ENCODE measurements at regions not wholly inside any gene's neighbourhood (a gene's known extent, or its start where the extent isn't known, plus 50 kb on each side); places are given as distances from the start of the nearest gene placed in this dataset.

- no peak for DNase-seq (ENCODE audit: low read depth, low spot score)
Observed at GRCh38 chr15:38695249-38696108, 130.9 kb upstream of the RASGRP1 start.

GRCh38 chr15:38696109-38696727 is 131.6 kb upstream of the RASGRP1 start:
- DNase-seq (ENCODE audit: low read depth, low spot score) = no peak

GRCh38 chr15:38696790-38697495 is 132.3 kb upstream of the RASGRP1 start:
- DNase-seq (ENCODE audit: low read depth, low spot score) = no peak

- DNase-seq (ENCODE audit: low read depth, low spot score) = no peak
Observed at GRCh38 chr15:38698254-38698653, 133.6 kb upstream of the RASGRP1 start.

- DNase-seq (ENCODE audit: low read depth, low spot score) = peak; percentile 34
Observed at GRCh38 chr15:38699633-38700230, 135.1 kb upstream of the RASGRP1 start.

- DNase-seq (ENCODE audit: low read depth, low spot score) = no peak
Observed at GRCh38 chr15:38701149-38701548, 136.5 kb upstream of the RASGRP1 start.

- no peak for DNase-seq (ENCODE audit: low read depth, low spot score)
Observed at GRCh38 chr15:38702178-38702912, 137.7 kb upstream of the RASGRP1 start.

GRCh38 chr15:38705436-38706219 is 141.0 kb upstream of the RASGRP1 start:
- no peak for DNase-seq (ENCODE audit: low read depth, low spot score)

- DNase-seq (ENCODE audit: low read depth, low spot score) = no peak
Observed at GRCh38 chr15:38706956-38707355, 142.3 kb upstream of the RASGRP1 start.

GRCh38 chr15:38707802-38708671 is 143.4 kb upstream of the RASGRP1 start:
- no peak for DNase-seq (ENCODE audit: low read depth, low spot score)

GRCh38 chr15:38708672-38709180 is 144.1 kb upstream of the RASGRP1 start:
- DNase-seq (ENCODE audit: low read depth, low spot score) = no peak

- DNase-seq (ENCODE audit: low read depth, low spot score) = no peak
Observed at GRCh38 chr15:38709196-38709595, 144.6 kb upstream of the RASGRP1 start.

GRCh38 chr15:38714309-38715072 is 149.9 kb upstream of the RASGRP1 start:
- no peak for DNase-seq (ENCODE audit: low read depth, low spot score)

- no peak for DNase-seq (ENCODE audit: low read depth, low spot score)
Observed at GRCh38 chr15:38720893-38721567, 156.4 kb upstream of the RASGRP1 start.

- no peak for DNase-seq (ENCODE audit: low read depth, low spot score)
Observed at GRCh38 chr15:38721568-38721945, 156.9 kb upstream of the RASGRP1 start.

- no peak for DNase-seq (ENCODE audit: low read depth, low spot score)
Observed at GRCh38 chr15:38722236-38722635, 157.6 kb upstream of the RASGRP1 start.

- DNase-seq (ENCODE audit: low read depth, low spot score) = no peak
Observed at GRCh38 chr15:38724827-38725226, 160.2 kb upstream of the RASGRP1 start.

GRCh38 chr15:38726187-38726586 is 161.6 kb upstream of the RASGRP1 start:
- no peak for DNase-seq (ENCODE audit: low read depth, low spot score)

Data from activated naive CD8-positive, alpha-beta T cell treated with anti-CD3 and anti-CD28 coated beads, Interleukin-2, amount 50 U/mL, for 16 hours (primary cell).